ENCODE measurements at regions not wholly inside any gene's neighbourhood (a gene's known extent, or its start where the extent isn't known, plus 50 kb on each side); places are given as distances from the start of the nearest gene placed in this dataset.

DNA sequence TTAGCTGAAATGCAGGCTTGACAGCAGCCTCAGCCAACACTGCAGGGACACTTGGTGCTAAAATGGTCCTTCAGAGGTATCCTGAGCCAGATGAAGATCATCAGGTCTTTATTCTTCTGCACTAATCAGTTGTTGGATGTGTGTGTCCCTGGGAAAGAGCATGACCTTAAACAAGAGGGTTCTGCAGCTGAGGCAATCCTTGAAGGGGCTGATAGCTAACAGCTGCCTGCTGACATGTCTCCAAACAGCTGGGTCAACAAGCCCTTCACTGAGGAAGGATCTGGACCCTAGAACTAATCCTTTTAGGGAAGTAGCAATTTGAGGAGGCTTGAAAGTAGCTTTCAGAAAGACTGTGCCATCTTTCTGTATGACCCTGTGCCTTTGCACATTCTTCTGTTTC is 376.3 kb upstream of the ACTBL2 start:
- TF ChIP-seq, protein P1, sequence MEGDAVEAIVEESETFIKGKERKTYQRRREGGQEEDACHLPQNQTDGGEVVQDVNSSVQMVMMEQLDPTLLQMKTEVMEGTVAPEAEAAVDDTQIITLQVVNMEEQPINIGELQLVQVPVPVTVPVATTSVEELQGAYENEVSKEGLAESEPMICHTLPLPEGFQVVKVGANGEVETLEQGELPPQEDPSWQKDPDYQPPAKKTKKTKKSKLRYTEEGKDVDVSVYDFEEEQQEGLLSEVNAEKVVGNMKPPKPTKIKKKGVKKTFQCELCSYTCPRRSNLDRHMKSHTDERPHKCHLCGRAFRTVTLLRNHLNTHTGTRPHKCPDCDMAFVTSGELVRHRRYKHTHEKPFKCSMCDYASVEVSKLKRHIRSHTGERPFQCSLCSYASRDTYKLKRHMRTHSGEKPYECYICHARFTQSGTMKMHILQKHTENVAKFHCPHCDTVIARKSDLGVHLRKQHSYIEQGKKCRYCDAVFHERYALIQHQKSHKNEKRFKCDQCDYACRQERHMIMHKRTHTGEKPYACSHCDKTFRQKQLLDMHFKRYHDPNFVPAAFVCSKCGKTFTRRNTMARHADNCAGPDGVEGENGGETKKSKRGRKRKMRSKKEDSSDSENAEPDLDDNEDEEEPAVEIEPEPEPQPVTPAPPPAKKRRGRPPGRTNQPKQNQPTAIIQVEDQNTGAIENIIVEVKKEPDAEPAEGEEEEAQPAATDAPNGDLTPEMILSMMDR (IDR thresholded peaks at IDR 0.05; ENCODE audit: borderline replicate concordance, extremely low read depth, low read length, poor library complexity, severe bottlenecking) = no peak
- no peak for TF ChIP-seq EZH2 (IDR thresholded peaks at IDR 0.05; ENCODE audit: borderline replicate concordance, low read depth, low read length, severe bottlenecking)
